GM12891 (cell line): ENCODE measurements at regions not wholly inside any gene's neighbourhood (a gene's known extent, or its start where the extent isn't known, plus 50 kb on each side); places are given as distances from the start of the nearest gene placed in this dataset.

Experiments used
- PAX5 ChIP-seq: IDR thresholded peaks from 2 replicates; pipeline ENCODE4 v1.6.1; 2011; ENCODE audit warnings: low read length, moderate library complexity, mild to moderate bottlenecking; ENCODE audit not compliant: insufficient read depth, severe bottlenecking
- POLR2A ChIP-seq: IDR thresholded peaks from 2 replicates; pipeline ENCODE4 v1.6.1; 2011; ENCODE audit warnings: low read depth, low read length, control low read depth
- POLR2AphosphoS5 ChIP-seq: IDR thresholded peaks from 2 replicates; pipeline ENCODE4 v1.6.1; 2011; ENCODE audit warnings: low read depth, low read length, control low read depth
- POU2F2 ChIP-seq: IDR thresholded peaks from 2 replicates; pipeline ENCODE4 v1.6.1; 2011; ENCODE audit warnings: low read depth, mild to moderate bottlenecking, control low read depth, low read length, moderate library complexity
- SPI1 ChIP-seq: IDR thresholded peaks from 2 replicates; pipeline ENCODE4 v1.6.1; 2011; ENCODE audit warnings: low read depth, low read length, control low read depth
- TAF1 ChIP-seq: IDR thresholded peaks from 2 replicates; pipeline ENCODE4 v1.6.1; 2011; ENCODE audit warnings: low read depth, low read length, control low read depth

DNA sequence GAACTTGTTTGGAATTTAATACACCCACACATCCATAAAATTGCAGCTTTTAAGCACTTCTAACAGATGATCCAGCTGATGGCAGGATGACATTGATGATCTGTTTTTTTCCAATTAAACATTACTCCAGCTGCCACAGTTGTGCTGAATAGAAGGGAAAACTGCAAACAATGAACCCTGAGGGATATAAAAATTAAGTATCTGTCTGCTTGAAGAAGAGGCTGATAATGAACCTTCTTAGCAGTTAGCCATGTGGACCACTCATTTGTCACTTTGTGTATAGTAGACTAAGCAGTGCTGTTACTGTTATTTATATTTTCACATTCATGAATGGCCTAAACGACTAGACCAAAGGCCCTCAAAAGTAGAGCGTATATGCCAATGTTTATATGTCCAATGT lies 1201.0 kb upstream of the LRRTM1 start:
- no peak for TF ChIP-seq TAF1
- no peak for TF ChIP-seq POLR2A
- TF ChIP-seq POLR2AphosphoS5 = no peak
- TF ChIP-seq SPI1 = no peak
- TF ChIP-seq PAX5 = no peak
- no peak for TF ChIP-seq POU2F2
